ENCODE measurements at regions not wholly inside any gene's neighbourhood (a gene's known extent, or its start where the extent isn't known, plus 50 kb on each side); places are given as distances from the start of the nearest gene placed in this dataset.

GRCh38 chr3:17946619-17947018, 204.2 kb upstream of the TBC1D5 start:
- no peak for FAIRE-seq
- DNase-seq (ENCODE audit: insufficient read length), result no peak
- no peak for TF ChIP-seq POLR2A (IDR thresholded peaks at IDR 0.05; ENCODE audit: low read depth, low read length)
- TF ChIP-seq POLR2AphosphoS5 (IDR thresholded peaks at IDR 0.05; ENCODE audit: low read depth, low read length), result no peak
- TF ChIP-seq TAF1 (IDR thresholded peaks at IDR 0.05; ENCODE audit: borderline replicate concordance, low read depth, low read length), result no peak

- TF ChIP-seq POLR2AphosphoS5 (IDR thresholded peaks at IDR 0.05; ENCODE audit: low read depth, low read length), result no peak
- no peak for TF ChIP-seq POLR2A (IDR thresholded peaks at IDR 0.05; ENCODE audit: low read depth, low read length)
- TF ChIP-seq TAF1 (IDR thresholded peaks at IDR 0.05; ENCODE audit: borderline replicate concordance, low read depth, low read length), result no peak
- no peak for FAIRE-seq
These were observed 203.5 kb upstream of the TBC1D5 start for GRCh38 chr3:17945799-17946399.

GRCh38 chr3:17945018-17945798, 202.8 kb upstream of the TBC1D5 start:
- DNase-seq (ENCODE audit: insufficient read length) (no peak), FAIRE-seq (no peak)
- TF ChIP-seq TAF1 (IDR thresholded peaks at IDR 0.05; ENCODE audit: borderline replicate concordance, low read depth, low read length) (no peak), POLR2A (IDR thresholded peaks at IDR 0.05; ENCODE audit: low read depth, low read length) (no peak), POLR2AphosphoS5 (IDR thresholded peaks at IDR 0.05; ENCODE audit: low read depth, low read length) (no peak)

More at GRCh38 chr3:17945799-17946399, 203.5 kb upstream of the TBC1D5 start:
- DNase-seq (ENCODE audit: insufficient read length), result no peak

- DNase-seq (ENCODE audit: insufficient read length) (no peak), FAIRE-seq (no peak)
- TF ChIP-seq TAF1 (IDR thresholded peaks at IDR 0.05; ENCODE audit: borderline replicate concordance, low read depth, low read length), result no peak
- TF ChIP-seq POLR2A (IDR thresholded peaks at IDR 0.05; ENCODE audit: low read depth, low read length), result no peak
- no peak for TF ChIP-seq POLR2AphosphoS5 (IDR thresholded peaks at IDR 0.05; ENCODE audit: low read depth, low read length)
These were observed 200.4 kb upstream of the TBC1D5 start for GRCh38 chr3:17942856-17943255.

GRCh38 chr3:17941766-17942165, 199.3 kb upstream of the TBC1D5 start:
- no peak for FAIRE-seq
- TF ChIP-seq POLR2AphosphoS5 (IDR thresholded peaks at IDR 0.05; ENCODE audit: low read depth, low read length) (no peak), POLR2A (IDR thresholded peaks at IDR 0.05; ENCODE audit: low read depth, low read length) (no peak), TAF1 (IDR thresholded peaks at IDR 0.05; ENCODE audit: borderline replicate concordance, low read depth, low read length) (no peak)
- DNase-seq (ENCODE audit: insufficient read length), result no peak

- DNase-seq (ENCODE audit: insufficient read length) (no peak), FAIRE-seq (no peak)
- TF ChIP-seq POLR2A (IDR thresholded peaks at IDR 0.05; ENCODE audit: low read depth, low read length), result no peak
- no peak for TF ChIP-seq TAF1 (IDR thresholded peaks at IDR 0.05; ENCODE audit: borderline replicate concordance, low read depth, low read length)
- TF ChIP-seq POLR2AphosphoS5 (IDR thresholded peaks at IDR 0.05; ENCODE audit: low read depth, low read length), result no peak
These were observed 198.7 kb upstream of the TBC1D5 start for GRCh38 chr3:17941152-17941551.

GRCh38 chr3:17939157-17939556, 196.7 kb upstream of the TBC1D5 start:
- no peak for DNase-seq (ENCODE audit: insufficient read length)
- no peak for FAIRE-seq
- TF ChIP-seq TAF1 (IDR thresholded peaks at IDR 0.05; ENCODE audit: borderline replicate concordance, low read depth, low read length) (no peak), POLR2AphosphoS5 (IDR thresholded peaks at IDR 0.05; ENCODE audit: low read depth, low read length) (no peak)

- DNase-seq (ENCODE audit: insufficient read length) (no peak), FAIRE-seq (no peak)
- TF ChIP-seq POLR2AphosphoS5 (IDR thresholded peaks at IDR 0.05; ENCODE audit: low read depth, low read length), result no peak
- no peak for TF ChIP-seq TAF1 (IDR thresholded peaks at IDR 0.05; ENCODE audit: borderline replicate concordance, low read depth, low read length)
- no peak for TF ChIP-seq POLR2A (IDR thresholded peaks at IDR 0.05; ENCODE audit: low read depth, low read length)
These were observed 195.9 kb upstream of the TBC1D5 start for GRCh38 chr3:17938313-17938712.

GRCh38 chr3:17936736-17937480, 194.5 kb upstream of the TBC1D5 start:
- TF ChIP-seq TAF1 (IDR thresholded peaks at IDR 0.05; ENCODE audit: borderline replicate concordance, low read depth, low read length) (no peak), POLR2AphosphoS5 (IDR thresholded peaks at IDR 0.05; ENCODE audit: low read depth, low read length) (no peak), POLR2A (IDR thresholded peaks at IDR 0.05; ENCODE audit: low read depth, low read length) (no peak)
- FAIRE-seq (no peak), DNase-seq (ENCODE audit: insufficient read length) (no peak)

GRCh38 chr3:17935222-17935621, 192.8 kb upstream of the TBC1D5 start:
- no peak for FAIRE-seq
- TF ChIP-seq POLR2AphosphoS5 (IDR thresholded peaks at IDR 0.05; ENCODE audit: low read depth, low read length) (no peak), POLR2A (IDR thresholded peaks at IDR 0.05; ENCODE audit: low read depth, low read length) (no peak), TAF1 (IDR thresholded peaks at IDR 0.05; ENCODE audit: borderline replicate concordance, low read depth, low read length) (no peak)
- DNase-seq (ENCODE audit: insufficient read length), result no peak

- no peak for TF ChIP-seq POLR2AphosphoS5 (IDR thresholded peaks at IDR 0.05; ENCODE audit: low read depth, low read length)
- no peak for TF ChIP-seq POLR2A (IDR thresholded peaks at IDR 0.05; ENCODE audit: low read depth, low read length)
- no peak for TF ChIP-seq TAF1 (IDR thresholded peaks at IDR 0.05; ENCODE audit: borderline replicate concordance, low read depth, low read length)
- FAIRE-seq, result no peak
- no peak for DNase-seq (ENCODE audit: insufficient read length)
These were observed 189.8 kb upstream of the TBC1D5 start for GRCh38 chr3:17932136-17932771.

All from GM12892 (cell line).